ENCODE measurements at regions not wholly inside any gene's neighbourhood (a gene's known extent, or its start where the extent isn't known, plus 50 kb on each side); places are given as distances from the start of the nearest gene placed in this dataset.
"Not testable (repeated sequence)": the region's sequence is repeated elsewhere in the genome, so short reads cannot be mapped to it uniquely, and the experiment has no call there.

DNA sequence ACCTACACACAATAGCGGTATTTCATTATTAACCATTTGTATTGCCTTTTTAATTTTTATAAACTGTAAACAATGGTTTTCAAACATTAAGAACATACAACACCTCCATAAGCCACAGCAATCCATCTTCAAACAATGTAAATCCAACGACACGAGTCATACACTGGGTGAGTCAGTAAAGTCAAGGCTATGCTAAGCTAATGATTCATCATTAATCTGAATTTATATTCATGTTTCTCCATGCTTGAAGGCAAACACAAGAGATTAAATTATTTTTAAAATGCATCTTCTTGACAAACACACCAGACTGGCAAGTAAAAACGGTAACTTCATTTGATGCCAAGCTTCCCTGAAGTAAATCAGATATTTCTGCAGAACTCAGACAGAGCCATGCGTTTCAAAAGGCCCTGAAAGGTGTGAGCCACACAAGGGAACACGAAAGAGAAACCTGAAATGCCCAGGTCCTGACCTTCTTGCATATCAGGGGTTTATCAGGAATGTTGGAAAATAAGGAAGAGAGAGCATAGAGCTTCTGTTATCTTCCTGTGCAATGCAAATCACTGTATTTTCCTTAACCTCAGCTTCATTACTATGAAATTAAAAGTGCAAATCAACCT is 162.5 kb downstream of the ALDH8A1 start:
- DNase-seq (ENCODE audit: low spot score), result peak; percentile 48

DNA sequence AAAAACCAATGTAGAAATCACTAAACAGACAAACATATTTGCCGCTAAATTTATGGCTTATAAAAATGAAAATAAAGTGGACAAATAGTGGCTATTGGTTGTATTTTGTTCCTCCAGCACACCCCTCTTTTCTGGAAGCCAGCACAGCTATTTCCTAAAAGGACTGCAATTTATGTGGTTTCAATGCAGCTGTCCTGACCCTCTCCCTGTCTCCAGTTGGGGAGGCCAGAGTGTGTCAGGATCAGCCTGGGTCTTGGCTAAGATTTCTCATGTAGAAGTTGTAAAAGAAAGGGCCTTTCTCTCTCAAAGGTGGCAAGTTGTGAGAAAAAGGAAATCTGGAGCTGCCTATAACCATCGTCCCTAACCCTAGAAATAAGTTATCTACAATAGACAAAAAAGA is 165.6 kb downstream of the ALDH8A1 start:
- DNase-seq (ENCODE audit: low spot score), result no peak

DNA sequence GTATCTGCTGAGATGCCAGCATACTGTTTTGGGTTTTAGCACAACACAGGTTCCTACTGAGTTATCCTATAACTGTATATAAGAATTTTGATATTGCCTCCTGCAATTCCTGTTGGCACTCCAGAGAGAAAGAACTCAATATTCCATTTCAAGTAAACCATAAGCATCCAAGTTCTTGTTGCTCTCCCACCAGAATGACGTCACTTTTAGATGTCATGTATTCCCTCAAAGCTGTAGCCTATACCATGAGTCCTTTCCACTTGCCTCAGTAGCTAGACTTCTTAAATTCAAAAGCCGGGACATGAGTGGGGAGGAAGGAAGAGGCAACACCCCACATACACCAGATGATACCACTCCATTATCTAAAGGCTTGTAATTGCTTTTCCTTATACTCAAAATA is 171.5 kb downstream of the ALDH8A1 start:
- DNase-seq (ENCODE audit: low spot score), result no peak

DNA sequence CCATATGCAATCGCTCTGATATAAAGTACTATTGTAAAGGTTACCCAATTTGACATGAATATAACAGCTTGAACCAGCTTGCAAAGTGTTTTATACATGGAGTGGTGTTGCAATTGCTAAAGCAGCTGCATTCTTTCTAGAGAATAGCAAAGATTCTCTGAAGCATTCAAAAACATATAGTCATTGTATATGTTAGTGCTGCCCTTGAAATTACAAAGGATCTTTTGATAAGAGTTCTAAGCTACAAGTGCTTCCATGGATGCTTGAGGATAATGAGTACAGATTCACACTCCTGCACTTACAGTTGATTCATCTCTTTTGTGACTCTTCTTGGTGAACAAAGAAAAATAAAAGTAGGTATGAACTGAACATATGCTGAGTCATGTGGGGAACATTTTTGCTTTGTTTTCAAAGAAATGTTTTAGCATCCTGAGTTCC is 175.7 kb downstream of the ALDH8A1 start:
- peak; percentile 29 for DNase-seq (ENCODE audit: low spot score)

DNA sequence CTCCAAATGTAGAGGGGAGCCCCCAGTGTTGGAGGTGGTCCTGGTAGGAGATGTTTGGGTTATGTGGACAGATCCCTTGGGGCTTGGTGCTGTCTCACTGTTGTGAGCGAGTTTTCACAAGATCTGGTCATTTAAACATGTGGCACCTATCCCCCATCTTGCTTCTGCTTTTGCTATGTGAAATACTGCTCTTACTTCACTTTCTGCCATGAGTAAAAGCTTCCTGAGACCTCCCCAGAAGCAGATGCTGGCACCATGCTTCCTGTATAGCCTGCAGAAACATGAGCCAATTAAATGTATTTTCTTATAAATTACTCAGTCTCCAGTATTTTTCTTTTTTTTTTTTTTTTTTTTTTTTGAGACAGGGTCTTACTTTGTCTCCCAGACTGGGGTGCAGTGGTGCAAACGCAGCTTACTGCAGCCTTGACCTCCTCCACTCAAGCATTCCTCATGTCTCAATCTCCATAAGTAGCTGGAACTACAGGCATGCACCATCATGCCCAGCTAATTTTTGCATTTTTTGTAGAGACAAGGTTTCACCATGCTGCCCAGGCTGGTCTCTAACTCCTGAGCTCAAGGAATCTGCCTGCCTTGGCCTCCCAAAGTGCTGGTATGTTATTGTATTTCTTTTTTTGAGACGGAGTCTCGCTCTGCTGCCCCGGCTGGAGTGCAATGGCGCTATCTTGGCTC is 177.1 kb downstream of the ALDH8A1 start:
- no peak for DNase-seq (ENCODE audit: low spot score)

DNA sequence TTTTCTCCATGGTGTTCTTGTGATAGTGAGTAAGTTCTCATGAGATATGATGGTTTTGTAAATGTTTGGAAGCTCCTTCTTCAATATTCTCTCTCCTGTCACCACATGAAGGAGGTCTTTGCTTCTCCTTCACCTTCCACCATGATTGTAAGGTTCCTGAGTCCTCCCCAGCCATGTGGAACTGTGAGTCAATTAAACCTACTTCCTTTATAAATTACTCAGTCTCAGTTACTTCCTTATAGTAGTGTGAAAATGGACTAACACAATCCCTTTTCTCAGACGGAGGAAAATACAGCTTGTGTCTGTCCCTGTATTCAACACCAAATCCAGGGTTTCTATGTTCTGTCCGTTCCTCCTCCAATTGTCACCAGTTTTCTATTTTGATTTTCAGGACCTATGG is 181.0 kb downstream of the ALDH8A1 start:
- no peak for DNase-seq (ENCODE audit: low spot score)

DNA sequence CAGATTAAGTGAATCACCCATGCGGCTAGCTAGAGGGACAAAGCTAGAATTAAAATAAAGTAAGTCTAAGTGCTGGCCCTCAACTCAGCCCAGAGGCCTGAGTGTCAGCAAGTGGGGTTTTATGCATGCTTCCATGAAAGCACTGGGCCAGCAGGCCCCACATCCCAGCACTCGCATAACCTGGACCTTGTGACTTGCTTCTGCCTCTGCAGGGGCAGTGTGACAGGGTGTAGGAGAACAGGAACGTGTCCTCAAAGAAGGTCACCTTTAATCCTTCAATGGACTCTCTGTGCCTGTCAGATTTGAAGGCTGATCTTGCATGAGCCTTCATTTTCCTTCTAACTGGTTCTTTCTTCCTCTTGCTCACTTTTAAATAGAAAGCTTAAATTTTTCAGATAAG is 183.4 kb downstream of the ALDH8A1 start:
- DNase-seq (ENCODE audit: low spot score), result no peak

DNA sequence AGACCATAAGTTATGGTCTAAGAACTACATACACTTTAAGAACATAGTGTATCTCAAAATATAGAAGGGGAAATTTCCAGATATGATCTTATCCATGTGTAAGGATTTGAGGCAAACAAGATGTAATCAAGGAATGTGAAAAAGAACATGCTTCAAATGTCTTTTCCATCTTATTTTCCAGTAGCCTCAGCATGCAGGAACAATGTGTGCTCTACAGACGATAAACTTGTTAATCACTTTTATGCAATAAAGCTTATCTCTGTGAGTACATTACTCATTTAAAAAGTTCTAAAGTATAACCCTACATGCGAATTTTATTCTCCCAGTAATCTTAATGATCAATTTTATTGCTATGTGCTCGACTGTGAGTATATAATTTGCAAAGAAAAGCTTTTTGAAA is 185.2 kb downstream of the ALDH8A1 start:
- no peak for DNase-seq (ENCODE audit: low spot score)

DNA sequence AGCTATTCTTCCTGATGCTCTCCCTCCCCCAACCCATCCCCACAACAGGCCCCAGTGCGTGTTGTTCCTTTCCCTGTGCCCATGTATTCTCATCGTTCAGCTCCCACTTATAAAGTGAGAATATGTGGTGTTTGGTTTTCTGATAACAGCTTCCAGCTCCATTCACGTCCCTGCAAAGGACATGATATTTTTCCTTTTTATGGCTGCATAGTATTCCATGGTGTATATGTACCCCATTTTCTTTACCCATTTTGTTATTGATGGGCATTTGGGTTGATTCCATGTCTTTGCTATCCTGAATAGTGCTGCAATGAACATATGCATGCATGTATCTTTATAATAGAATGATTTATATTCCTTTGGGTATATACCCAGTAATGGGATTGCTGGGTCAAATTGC is 186.3 kb downstream of the ALDH8A1 start:
- not testable (repeated sequence) for DNase-seq (ENCODE audit: low spot score)

DNA sequence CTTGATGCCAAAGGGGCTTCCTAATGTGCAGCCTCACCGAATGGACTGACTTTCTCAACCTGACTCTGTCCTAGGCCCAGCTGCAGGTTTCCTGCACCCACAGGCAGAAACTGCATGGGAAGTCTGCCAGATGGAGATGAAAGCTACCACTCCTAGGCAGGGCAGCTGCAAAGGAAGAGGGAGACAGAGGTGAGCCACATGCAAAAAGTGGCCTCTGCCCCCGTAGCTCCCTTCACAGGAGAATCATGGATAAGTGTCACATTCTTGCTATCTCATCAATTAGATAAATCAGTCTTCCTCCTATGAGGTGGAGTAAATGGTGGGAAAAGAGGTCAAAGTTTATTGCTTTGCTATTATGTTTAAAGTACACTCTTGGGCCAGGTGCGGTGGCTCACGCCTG is 191.3 kb downstream of the ALDH8A1 start:
- DNase-seq (ENCODE audit: low spot score), result no peak

DNA sequence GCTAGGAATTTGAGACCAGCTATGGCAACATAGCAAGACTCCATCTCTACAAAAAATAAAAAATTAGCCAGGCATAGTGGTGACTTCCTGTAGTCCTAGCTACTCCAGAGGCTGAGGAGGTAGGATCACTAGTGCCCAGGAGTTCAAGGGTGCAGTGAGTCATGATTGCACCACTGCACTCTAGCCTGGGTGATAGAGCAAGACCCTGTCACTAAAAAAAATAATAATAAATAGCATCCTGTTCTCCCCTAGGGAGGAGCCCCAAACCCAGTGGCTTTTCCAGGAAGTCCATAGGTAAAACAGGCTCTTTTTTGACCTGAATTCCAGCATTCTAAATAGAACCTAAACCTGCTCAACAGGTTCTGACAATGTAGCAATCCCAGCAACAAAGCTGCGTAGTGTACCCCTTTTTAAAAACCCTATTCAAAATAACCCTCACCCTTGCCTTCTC is 192.0 kb downstream of the ALDH8A1 start:
- DNase-seq (ENCODE audit: low spot score), result no peak

DNA sequence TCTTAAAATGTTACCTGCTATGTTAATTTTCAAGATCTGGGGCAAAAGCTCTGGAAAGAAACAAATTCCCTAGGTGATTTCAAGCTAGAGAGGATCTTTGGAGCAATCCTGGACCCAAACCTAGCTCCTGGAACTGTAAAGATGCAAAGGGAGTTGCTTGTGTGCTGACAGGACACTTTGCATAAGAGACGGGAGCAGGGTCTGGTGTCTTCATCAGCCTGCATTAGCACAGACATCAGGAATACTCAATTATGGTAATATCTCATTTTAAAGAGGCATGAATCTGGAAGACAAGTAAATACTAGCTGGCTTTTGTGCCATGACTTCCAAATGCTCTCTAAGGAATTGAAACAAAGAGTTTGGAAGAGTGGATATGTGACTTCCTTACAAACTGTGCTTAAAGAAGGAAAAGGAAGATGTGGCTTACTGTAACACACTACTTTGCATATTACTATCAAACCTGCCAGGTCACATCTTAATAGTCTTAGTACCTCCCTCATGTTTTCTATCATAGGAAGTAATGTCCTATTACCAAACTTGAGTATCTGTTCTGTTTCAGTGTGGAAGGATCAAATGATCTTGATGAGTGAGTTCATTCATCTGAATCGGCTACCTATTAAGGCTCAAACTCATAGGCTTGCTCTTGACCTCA is 193.4 kb downstream of the ALDH8A1 start:
- no peak for DNase-seq (ENCODE audit: low spot score)

DNA sequence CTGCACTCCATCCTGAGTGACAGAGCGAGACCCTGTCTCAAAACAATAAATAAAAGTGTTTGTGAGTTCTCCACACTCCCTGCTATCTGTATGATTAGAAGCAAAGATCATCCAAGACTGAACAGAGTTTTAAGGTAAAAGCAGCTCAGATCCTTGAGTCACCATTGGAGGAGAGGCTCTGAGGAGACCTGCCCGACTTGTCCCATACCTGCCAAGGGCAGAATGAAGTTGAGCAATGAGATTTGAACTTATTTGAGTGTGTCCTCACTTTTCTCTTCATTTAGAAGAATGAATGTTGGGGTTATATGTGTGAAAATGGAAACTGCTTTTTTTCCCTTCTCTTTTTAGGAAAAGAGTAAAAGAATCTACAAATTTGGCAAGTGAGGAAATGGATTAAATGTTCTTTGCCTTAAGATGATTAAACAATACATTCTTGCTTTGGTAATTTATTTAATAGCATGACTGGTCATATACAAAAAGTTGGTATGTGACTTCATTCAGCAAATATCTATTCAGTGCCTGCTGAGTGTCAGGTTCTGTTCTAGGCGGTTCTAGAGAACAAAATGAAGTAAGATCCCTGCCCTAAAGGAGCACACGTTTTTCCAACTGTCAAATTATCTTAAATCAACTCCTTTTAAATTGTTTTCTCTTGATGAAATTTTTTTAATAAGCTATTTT is 195.7 kb downstream of the ALDH8A1 start:
- no peak for DNase-seq (ENCODE audit: low spot score)

DNA sequence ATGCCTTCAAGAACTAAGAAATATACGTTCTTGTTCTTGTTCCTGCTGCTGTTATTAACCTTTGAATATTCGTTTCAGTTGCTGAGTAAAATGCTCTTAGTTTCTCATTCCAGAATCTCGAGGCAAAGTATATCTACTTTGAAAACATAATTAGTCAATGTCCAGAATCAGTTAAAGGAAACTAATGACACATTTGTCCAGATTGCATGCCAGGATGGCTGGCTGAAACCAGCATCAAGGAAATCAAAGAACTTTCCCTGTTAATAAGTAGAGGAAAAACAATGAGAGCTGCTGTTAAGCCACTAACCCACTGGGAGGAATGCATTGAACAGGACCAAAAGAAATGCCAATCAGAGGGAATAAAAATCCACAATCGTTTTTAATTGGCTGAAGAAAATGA is 196.9 kb downstream of the ALDH8A1 start:
- DNase-seq (ENCODE audit: low spot score), result no peak

DNA sequence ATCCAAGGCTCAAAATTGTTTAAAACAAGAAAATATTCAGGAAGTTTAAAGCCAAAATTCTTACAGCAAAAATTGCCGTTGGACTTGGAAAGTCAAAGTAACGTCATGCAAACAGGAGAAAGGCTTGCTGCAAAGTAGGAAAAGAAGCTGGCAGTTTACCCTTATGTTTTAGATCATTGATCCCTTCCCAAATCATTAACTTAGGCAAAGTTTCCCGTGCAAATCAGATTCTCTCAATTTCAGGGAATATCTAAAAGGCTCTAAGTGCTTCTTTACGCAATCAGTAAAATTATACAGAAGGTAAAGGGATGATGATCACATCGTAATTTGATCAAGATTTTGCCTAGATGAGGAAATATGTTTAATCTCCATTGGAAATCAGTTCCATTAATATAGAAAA is 197.5 kb downstream of the ALDH8A1 start:
- no peak for DNase-seq (ENCODE audit: low spot score)

DNA sequence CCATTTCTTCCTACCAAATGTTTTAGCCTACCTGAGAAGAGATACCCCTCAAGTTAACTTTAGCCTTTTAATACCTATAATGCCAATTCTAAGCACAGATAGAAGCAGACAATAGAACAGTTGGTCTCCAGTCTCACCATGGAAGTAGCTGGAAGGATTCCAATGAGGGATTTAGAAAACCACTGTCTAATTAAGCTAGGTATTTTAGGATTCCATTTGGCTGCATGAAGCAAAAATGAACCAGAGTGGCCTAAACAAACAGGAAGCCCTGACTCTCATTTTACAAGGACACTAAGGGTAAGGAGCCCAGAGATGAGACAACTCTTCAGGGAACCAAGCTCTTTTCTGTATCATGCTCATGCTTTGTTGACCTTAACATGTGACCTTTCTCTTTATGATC is 199.2 kb downstream of the ALDH8A1 start:
- peak; percentile 50 for DNase-seq (ENCODE audit: low spot score)

DNA sequence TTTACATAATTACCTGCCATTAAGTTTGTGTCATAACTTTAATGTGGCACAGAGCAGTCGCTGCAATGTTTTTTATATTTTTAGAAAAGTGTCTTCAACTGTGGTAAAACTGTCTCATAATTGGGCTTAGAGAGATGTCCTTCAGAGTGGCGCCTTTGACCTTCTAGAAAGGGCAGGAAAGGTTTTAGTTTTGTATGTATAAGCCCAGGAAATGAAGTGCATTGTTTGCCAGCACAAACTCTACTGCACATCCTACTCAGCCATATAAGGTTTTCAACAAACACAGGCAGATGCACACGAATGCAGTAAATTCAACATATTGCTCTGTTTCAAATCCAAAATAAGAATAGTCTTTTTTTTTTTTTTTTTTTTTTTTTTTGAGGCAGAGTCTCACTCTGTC is 201.4 kb downstream of the ALDH8A1 start:
- DNase-seq (ENCODE audit: low spot score), result no peak

DNA sequence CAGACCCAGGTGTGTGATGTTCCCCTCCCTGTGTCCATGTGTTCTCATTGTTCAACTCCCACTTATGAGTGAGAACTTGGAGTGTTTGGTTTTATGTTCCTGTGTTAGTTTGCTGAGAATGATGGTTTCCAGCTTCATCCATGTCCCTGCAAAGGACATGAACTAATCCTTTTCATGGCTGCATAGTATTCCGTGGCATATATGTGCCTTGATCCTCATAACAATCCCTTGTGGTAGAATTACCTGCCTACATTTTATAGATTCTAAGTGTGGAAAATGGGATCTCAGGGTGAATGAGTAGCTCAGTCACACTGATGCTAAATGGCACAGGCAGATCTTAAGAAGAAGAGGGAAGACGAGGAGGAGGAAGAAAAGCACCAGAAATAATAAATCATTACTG is 202.7 kb downstream of the ALDH8A1 start:
- DNase-seq (ENCODE audit: low spot score), result not testable (repeated sequence)

DNA sequence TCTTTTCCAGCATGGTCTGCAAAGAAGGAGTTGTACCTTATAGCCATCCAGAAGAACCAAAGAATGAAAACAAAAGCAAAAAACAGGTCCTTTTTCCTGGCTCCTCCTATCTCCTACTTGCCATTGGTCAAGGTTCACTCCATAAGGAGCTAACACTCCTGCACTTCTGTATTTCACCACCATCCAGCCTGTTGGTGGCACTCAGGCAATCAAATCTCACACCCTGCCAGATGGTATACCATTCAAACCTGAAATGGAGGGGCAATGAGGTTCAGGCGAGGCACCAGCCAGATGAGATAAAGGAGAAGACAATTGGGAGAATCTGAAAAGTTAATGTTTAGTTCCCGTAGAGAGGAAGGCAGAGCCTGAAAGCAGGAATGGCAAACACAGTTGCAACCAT is 203.8 kb downstream of the ALDH8A1 start:
- no peak for DNase-seq (ENCODE audit: low spot score)

DNA sequence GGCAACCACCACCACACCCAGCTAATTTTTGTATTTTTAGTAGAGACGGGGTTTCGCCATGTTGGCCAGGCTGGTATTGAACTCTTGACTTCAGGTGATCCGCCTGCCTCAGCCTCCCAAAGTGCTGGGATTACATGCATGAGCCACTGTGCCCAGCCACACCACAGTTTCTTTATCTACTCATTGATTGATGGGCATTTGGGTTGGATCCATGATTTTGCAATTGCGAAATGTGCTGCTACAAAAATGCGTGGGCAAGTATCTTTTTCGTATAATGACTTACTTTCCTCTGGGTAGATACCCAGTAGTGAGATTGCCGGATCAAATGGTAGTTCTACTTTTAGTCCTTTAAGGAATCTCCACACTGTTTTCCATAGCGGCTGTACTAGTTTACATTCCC is 204.7 kb downstream of the ALDH8A1 start:
- DNase-seq (ENCODE audit: low spot score), result not testable (repeated sequence)

DNA sequence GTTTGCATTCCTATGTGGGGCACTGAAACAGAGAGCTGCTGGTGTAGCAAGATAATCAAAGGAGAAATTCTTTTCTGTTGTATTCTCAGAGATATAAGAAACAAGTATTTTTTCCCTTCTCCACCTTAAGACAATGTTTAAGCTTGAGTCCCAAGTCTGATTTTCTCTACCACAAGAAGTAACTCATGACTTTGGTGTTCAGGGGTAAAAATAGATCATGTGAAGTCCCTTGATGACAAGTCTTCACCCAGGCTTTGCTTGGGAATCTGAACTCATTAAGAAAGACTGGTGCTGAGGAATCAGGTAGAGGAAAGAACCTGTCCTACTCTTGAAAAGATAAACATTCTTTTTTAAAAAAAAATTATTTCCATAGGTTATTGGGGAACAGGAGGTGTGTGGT is 205.6 kb downstream of the ALDH8A1 start:
- DNase-seq (ENCODE audit: low spot score), result peak; percentile 26

DNA sequence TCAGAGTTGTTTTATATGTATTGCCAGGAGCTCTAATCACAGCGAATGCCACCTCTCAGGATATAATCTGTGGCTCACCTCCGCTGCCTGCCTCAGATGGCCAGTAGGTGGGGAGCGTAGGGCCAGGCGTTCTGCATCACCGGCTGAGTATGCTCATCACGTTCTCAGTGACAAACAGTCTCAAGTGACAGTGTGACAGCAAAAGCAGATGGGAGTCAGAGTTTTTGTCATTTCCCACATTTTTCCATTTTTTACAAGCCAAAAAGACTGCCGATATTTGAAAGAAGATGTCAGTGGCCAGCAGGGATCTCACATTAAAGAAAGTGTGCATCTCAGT is 208.7 kb downstream of the ALDH8A1 start:
- DNase-seq (ENCODE audit: low spot score), result no peak
